Tibial nerve (tissue), 4 donors: ENCODE measurements at regions not wholly inside any gene's neighbourhood (a gene's known extent, or its start where the extent isn't known, plus 50 kb on each side); places are given as distances from the start of the nearest gene placed in this dataset.
A peak's percentile ranks its signal among the peaks of the same experiment; 100 is the strongest.

Source experiments
- DNase-seq, 2 donors: peaks; one replicate each; pipeline ENCODE4 v3.0.0-alpha.2; 2019; ENCODE audit warnings: low spot score in 2 of 2
- H3K27ac ChIP-seq, 4 donors: fragments of 200-600 bp; sonication (generic) in 3 of 4; one replicate each; pipeline ENCODE4 v1.5.1; 2017 to 2019; ENCODE audit warnings: mild to moderate bottlenecking in 1 of 4
- H3K27me3 ChIP-seq, 2 donors: fragments of 200-600 bp; sonication (generic) in 1 of 2; one replicate each; pipeline versions ENCODE4 v1.5.1 to v1.6.0; 2017 to 2019
- H3K36me3 ChIP-seq, 3 donors: fragments of 200-600 bp; sonication (generic); one replicate each; pipeline ENCODE4 v1.5.1; 2018 to 2019
- H3K4me1 ChIP-seq, 4 donors: fragments of 200-600 bp; sonication (generic) in 3 of 4; one replicate each; pipeline ENCODE4 v1.5.1; 2017 to 2019
- H3K4me3 ChIP-seq, 4 donors: fragments of 200-600 bp; sonication (generic) in 3 of 4; one replicate each; pipeline ENCODE4 v1.5.1; 2017 to 2019; ENCODE audit warnings: mild to moderate bottlenecking in 1 of 4, moderate library complexity in 1 of 4
- H3K9me3 ChIP-seq, 4 donors: fragments of 200-600 bp; sonication (generic) in 3 of 4; one replicate each; pipeline ENCODE4 v1.5.1; 2017 to 2019
- CTCF ChIP-seq, 5 experiments: fragments of 200-600 bp in 3 of 5; fragments of 450-650 bp in 2 of 5; sonication (generic) in 3 of 5; IDR thresholded peaks; one replicate each; pipeline ENCODE4 v1.5.1; 2016 to 2019; ENCODE audit warnings: antibody characterized with exemption in 5 of 5, mild to moderate bottlenecking in 3 of 5, moderate library complexity in 2 of 5
- EP300 ChIP-seq, 2 donors: sonication (generic); formaldehyde crosslinking; IDR thresholded peaks; one replicate each; pipeline ENCODE4 v1.6.1; 2017; ENCODE audit warnings: antibody characterized with exemption in 2 of 2, mild to moderate bottlenecking in 1 of 2
- POLR2A ChIP-seq, 2 donors: fragments of 450-650 bp; IDR thresholded peaks; one replicate each; pipeline ENCODE4 v1.6.1; 2017; ENCODE audit warnings: antibody characterized with exemption in 2 of 2, mild to moderate bottlenecking in 2 of 2, moderate library complexity in 2 of 2
- WGBS, 2 donors: methylation state at CpG; one replicate each; pipeline ENCODE4 v1.1.5; 2018; 5-methylcytosine and 5-hydroxymethylcytosine counted together

- DNase-seq = peak in 1 of 2 donors; percentile 18
- TF ChIP-seq CTCF (IDR thresholded peaks at IDR 0.05) (no peak), EP300 (IDR thresholded peaks at IDR 0.05) (no peak), POLR2A (IDR thresholded peaks at IDR 0.05) (no peak)
- peak overlapping the region in 1 of 4 donors; percentile 9 for H3K27ac ChIP-seq
- peaks cover 0 to 3% (median 0%) of the 10 kb centered on the region in 4 donors for H3K4me1 ChIP-seq
- H3K36me3 ChIP-seq = no peaks in the 10 kb centered on the region
- no peaks in the 10 kb centered on the region for H3K9me3 ChIP-seq
- H3K4me3 ChIP-seq = no peak overlapping the region
- no peaks in the 10 kb centered on the region for H3K27me3 ChIP-seq
- 61 to 65% methylated on average over 9 of the region's 9 CpGs for WGBS, 2 donors
Observed at GRCh38 chr2:173649527-173650219, 295.0 kb downstream of the CDCA7 start.

- Histone ChIP-seq H3K4me3 (no peak overlapping the region), H3K36me3 (no peaks in the 10 kb centered on the region), H3K4me1 (peaks cover 0 to 3% (median 0%) of the 10 kb centered on the region in 4 donors), H3K27me3 (no peaks in the 10 kb centered on the region), H3K9me3 (no peaks in the 10 kb centered on the region), H3K27ac (no peak overlapping the region)
- no peak for DNase-seq
- 91 to 98% methylated on average over 2 of the region's 2 CpGs for WGBS, 2 donors
- TF ChIP-seq POLR2A (IDR thresholded peaks at IDR 0.05) = no peak
- no peak for TF ChIP-seq CTCF (IDR thresholded peaks at IDR 0.05)
- no peak for TF ChIP-seq EP300 (IDR thresholded peaks at IDR 0.05)
Observed at GRCh38 chr2:173651891-173652290, 297.2 kb downstream of the CDCA7 start.

GRCh38 chr2:173652311-173652710 is 297.6 kb downstream of the CDCA7 start:
- TF ChIP-seq EP300 (IDR thresholded peaks at IDR 0.05) (no peak), POLR2A (IDR thresholded peaks at IDR 0.05) (no peak), CTCF (IDR thresholded peaks at IDR 0.05) (no peak)
- Histone ChIP-seq H3K27me3 (no peaks in the 10 kb centered on the region), H3K9me3 (no peaks in the 10 kb centered on the region), H3K36me3 (no peaks in the 10 kb centered on the region), H3K27ac (no peak overlapping the region), H3K4me1 (peaks cover 0 to 3% (median 0%) of the 10 kb centered on the region in 4 donors), H3K4me3 (no peak overlapping the region)
- WGBS, 2 donors = 89 to 92% methylated on average over 1 of the region's 1 CpG
- DNase-seq = no peak

GRCh38 chr2:173652767-173653431 is 298.2 kb downstream of the CDCA7 start:
- H3K27me3 ChIP-seq = no peaks in the 10 kb centered on the region
- H3K9me3 ChIP-seq = no peaks in the 10 kb centered on the region
- no peak for TF ChIP-seq EP300 (IDR thresholded peaks at IDR 0.05)
- TF ChIP-seq CTCF (IDR thresholded peaks at IDR 0.05) = no peak
- TF ChIP-seq POLR2A (IDR thresholded peaks at IDR 0.05) = no peak
- 59 to 63% methylated on average over 10 of the region's 10 CpGs for WGBS, 2 donors
- H3K27ac ChIP-seq = no peak overlapping the region
- no peak overlapping the region for H3K4me3 ChIP-seq
- H3K36me3 ChIP-seq = no peaks in the 10 kb centered on the region
- no peak for DNase-seq
- peaks cover 0 to 3% (median 0%) of the 10 kb centered on the region in 4 donors for H3K4me1 ChIP-seq

GRCh38 chr2:173653432-173653805 is 298.7 kb downstream of the CDCA7 start:
- Histone ChIP-seq H3K27me3 (no peaks in the 10 kb centered on the region), H3K27ac (no peak overlapping the region), H3K9me3 (no peaks in the 10 kb centered on the region), H3K4me3 (no peak overlapping the region), H3K4me1 (peaks cover 0 to 3% (median 0%) of the 10 kb centered on the region in 4 donors), H3K36me3 (no peaks in the 10 kb centered on the region)
- TF ChIP-seq CTCF (IDR thresholded peaks at IDR 0.05) = no peak
- TF ChIP-seq POLR2A (IDR thresholded peaks at IDR 0.05) = no peak
- TF ChIP-seq EP300 (IDR thresholded peaks at IDR 0.05) = no peak
- DNase-seq = no peak
- 73 to 75% methylated on average over 6 of the region's 6 CpGs for WGBS, 2 donors
